ENCODE measurements at regions not wholly inside any gene's neighbourhood (a gene's known extent, or its start where the extent isn't known, plus 50 kb on each side); places are given as distances from the start of the nearest gene placed in this dataset.

GRCh38 chr21:29466532-29466931 is 167.8 kb downstream of the BACH1 start:
- TF ChIP-seq CTCF (IDR thresholded peaks at IDR 0.05) (no peak), POLR2AphosphoS5 (IDR thresholded peaks at IDR 0.05) (no peak), EP300 (IDR thresholded peaks at IDR 0.05) (no peak), POLR2A (IDR thresholded peaks at IDR 0.05) (no peak)
- H3K27me3 ChIP-seq: no peaks in the 10 kb centered on the region
- H3K9me3 ChIP-seq: no peaks in the 10 kb centered on the region
- no peak overlapping the region for H3K27ac ChIP-seq
- H3K4me1 ChIP-seq: no peaks in the 10 kb centered on the region
- WGBS, 2 donors (ENCODE audit: low coverage in 1 of 2): 90 to 100% methylated on average over 1 to 2 of the region's 2 CpGs
- no peaks in the 10 kb centered on the region for H3K36me3 ChIP-seq
- no peak overlapping the region for H3K4me3 ChIP-seq
- ATAC-seq: no peak

- Histone ChIP-seq H3K27ac (no peak overlapping the region), H3K9me3 (no peaks in the 10 kb centered on the region), H3K36me3 (no peaks in the 10 kb centered on the region), H3K4me3 (no peak overlapping the region), H3K27me3 (no peaks in the 10 kb centered on the region), H3K4me1 (no peaks in the 10 kb centered on the region)
- ATAC-seq: no peak
- no peak for TF ChIP-seq EP300 (IDR thresholded peaks at IDR 0.05)
- no peak for TF ChIP-seq POLR2AphosphoS5 (IDR thresholded peaks at IDR 0.05)
- TF ChIP-seq CTCF (IDR thresholded peaks at IDR 0.05): no peak
- TF ChIP-seq POLR2A (IDR thresholded peaks at IDR 0.05): no peak
- 62 to 100% methylated on average over 2 of the region's 2 CpGs for WGBS, 2 donors (ENCODE audit: low coverage in 1 of 2)
Observed at GRCh38 chr21:29470397-29470796, 171.7 kb downstream of the BACH1 start.

GRCh38 chr21:29473808-29474207 is 175.1 kb downstream of the BACH1 start:
- Histone ChIP-seq H3K27me3 (no peaks in the 10 kb centered on the region), H3K4me3 (no peak overlapping the region)
- no peak for TF ChIP-seq POLR2AphosphoS5 (IDR thresholded peaks at IDR 0.05)
- TF ChIP-seq EP300 (IDR thresholded peaks at IDR 0.05): no peak
- no peak for TF ChIP-seq POLR2A (IDR thresholded peaks at IDR 0.05)
- no peak for TF ChIP-seq CTCF (IDR thresholded peaks at IDR 0.05)

GRCh38 chr21:29475329-29475728 is 176.6 kb downstream of the BACH1 start:
- no peak overlapping the region for H3K27ac ChIP-seq
- H3K27me3 ChIP-seq: no peaks in the 10 kb centered on the region
- no peaks in the 10 kb centered on the region for H3K36me3 ChIP-seq
- TF ChIP-seq CTCF (IDR thresholded peaks at IDR 0.05) (no peak), POLR2A (IDR thresholded peaks at IDR 0.05) (no peak), POLR2AphosphoS5 (IDR thresholded peaks at IDR 0.05) (no peak)
- no peaks in the 10 kb centered on the region for H3K9me3 ChIP-seq
- 94 to 100% methylated on average over 2 of the region's 2 CpGs for WGBS, 2 donors (ENCODE audit: low coverage in 1 of 2)
- H3K4me1 ChIP-seq: no peaks in the 10 kb centered on the region
- no peak for ATAC-seq
- no peak overlapping the region for H3K4me3 ChIP-seq

More at GRCh38 chr21:29473808-29474207, 175.1 kb downstream of the BACH1 start:
- Histone ChIP-seq H3K27ac (no peak overlapping the region), H3K4me1 (no peaks in the 10 kb centered on the region), H3K9me3 (no peaks in the 10 kb centered on the region), H3K36me3 (no peaks in the 10 kb centered on the region)
- no peak for ATAC-seq
- 92 to 100% methylated on average over 1 to 2 of the region's 2 CpGs for WGBS, 2 donors (ENCODE audit: low coverage in 1 of 2)

- TF ChIP-seq EP300 (IDR thresholded peaks at IDR 0.05) (no peak), CTCF (IDR thresholded peaks at IDR 0.05) (no peak), POLR2AphosphoS5 (IDR thresholded peaks at IDR 0.05) (no peak), POLR2A (IDR thresholded peaks at IDR 0.05) (no peak)
Observed at GRCh38 chr21:29477347-29477746, 178.6 kb downstream of the BACH1 start.

More at GRCh38 chr21:29477347-29477746, 178.6 kb downstream of the BACH1 start:
- Histone ChIP-seq H3K27ac (no peak overlapping the region), H3K36me3 (no peaks in the 10 kb centered on the region), H3K4me1 (no peaks in the 10 kb centered on the region), H3K4me3 (no peak overlapping the region), H3K27me3 (no peaks in the 10 kb centered on the region), H3K9me3 (no peaks in the 10 kb centered on the region)
- 86 to 89% methylated on average over 3 to 4 of the region's 5 CpGs for WGBS, 2 donors (ENCODE audit: low coverage in 1 of 2)
- ATAC-seq: no peak
